GM18511 (cell line): ENCODE measurements at regions not wholly inside any gene's neighbourhood (a gene's known extent, or its start where the extent isn't known, plus 50 kb on each side); places are given as distances from the start of the nearest gene placed in this dataset.
"Not testable (repeated sequence)": the region's sequence is repeated elsewhere in the genome, so short reads cannot be mapped to it uniquely, and the experiment has no call there.

Source experiments
- ATAC-seq: cut with Tn5 transposase; IDR thresholded peaks from one replicate; pipeline ENCODE4 v1.9.1; 2021; ENCODE audit warnings: mild to moderate bottlenecking, moderate library complexity; ENCODE audit not compliant: unreplicated experiment

- no peak for ATAC-seq
These were observed 520.2 kb downstream of the DOK5 start for GRCh38 chr20:54995553-54995952.

- ATAC-seq: no peak
These were observed 519.6 kb downstream of the DOK5 start for GRCh38 chr20:54995011-54995410.

- ATAC-seq: no peak
These were observed 509.7 kb downstream of the DOK5 start for GRCh38 chr20:54985091-54985490.

GRCh38 chr20:54984104-54984448 lies 508.7 kb downstream of the DOK5 start:
- no peak for ATAC-seq

- not testable (repeated sequence) for ATAC-seq
These were observed 508.2 kb downstream of the DOK5 start for GRCh38 chr20:54983394-54984103.

GRCh38 chr20:54981175-54981574 lies 505.8 kb downstream of the DOK5 start:
- no peak for ATAC-seq

- peak; percentile 50 for ATAC-seq
These were observed 504.9 kb downstream of the DOK5 start for GRCh38 chr20:54980103-54980960.

- no peak for ATAC-seq
These were observed 474.9 kb downstream of the DOK5 start for GRCh38 chr20:54950304-54950703.

GRCh38 chr20:54941666-54942065 lies 466.3 kb downstream of the DOK5 start:
- no peak for ATAC-seq

GRCh38 chr20:54940522-54940921 lies 465.1 kb downstream of the DOK5 start:
- no peak for ATAC-seq

- ATAC-seq: no peak
These were observed 463.3 kb downstream of the DOK5 start for GRCh38 chr20:54938707-54939106.

GRCh38 chr20:54933212-54933904 lies 458.0 kb downstream of the DOK5 start:
- ATAC-seq: no peak

- no peak for ATAC-seq
These were observed 453.8 kb downstream of the DOK5 start for GRCh38 chr20:54929191-54929590.

GRCh38 chr20:54928564-54928963 lies 453.2 kb downstream of the DOK5 start:
- no peak for ATAC-seq

GRCh38 chr20:54922636-54923035 lies 447.2 kb downstream of the DOK5 start:
- no peak for ATAC-seq

GRCh38 chr20:54922096-54922495 lies 446.7 kb downstream of the DOK5 start:
- no peak for ATAC-seq

GRCh38 chr20:54920491-54920890 lies 445.1 kb downstream of the DOK5 start:
- ATAC-seq: no peak

GRCh38 chr20:54918993-54919392 lies 443.6 kb downstream of the DOK5 start:
- ATAC-seq: not testable (repeated sequence)

- ATAC-seq: no peak
These were observed 439.6 kb downstream of the DOK5 start for GRCh38 chr20:54914995-54915394.

GRCh38 chr20:54909702-54910101 lies 434.3 kb downstream of the DOK5 start:
- ATAC-seq: no peak

GRCh38 chr20:54906134-54906533 lies 430.7 kb downstream of the DOK5 start:
- not testable (repeated sequence) for ATAC-seq

- no peak for ATAC-seq
These were observed 422.4 kb downstream of the DOK5 start for GRCh38 chr20:54897787-54898186.
